Transverse colon (tissue), 4 donors: ENCODE measurements at regions not wholly inside any gene's neighbourhood (a gene's known extent, or its start where the extent isn't known, plus 50 kb on each side); places are given as distances from the start of the nearest gene placed in this dataset.

Source experiments
- DNase-seq: peaks from one replicate; pipeline ENCODE4 v3.0.0-alpha.2; 2019
- H3K27ac ChIP-seq, 4 donors: fragments of 200-600 bp; sonication (generic); 2 replicates each; pipeline ENCODE4 v1.5.1; 2016 to 2018; ENCODE audit warnings: inconsistent platforms in 4 of 4
- H3K27me3 ChIP-seq: fragments of 200-600 bp; sonication (generic); 2 replicates; pipeline ENCODE4 v1.5.1; 2017; ENCODE audit warnings: inconsistent platforms
- H3K36me3 ChIP-seq, 4 donors: fragments of 200-600 bp; sonication (generic); 2 replicates each; pipeline ENCODE4 v1.5.1; 2017 to 2019; ENCODE audit warnings: inconsistent platforms in 4 of 4
- H3K4me1 ChIP-seq, 4 donors: fragments of 200-600 bp; sonication (generic); 2 replicates each; pipeline ENCODE4 v1.5.1; 2017 to 2020; ENCODE audit warnings: inconsistent platforms in 4 of 4
- H3K4me3 ChIP-seq, 4 donors: fragments of 200-600 bp; sonication (generic); 1 replicate in 1 of 4; 2 replicates in 3 of 4; pipeline versions ENCODE4 v1.5.1 to v1.6.1; 2017 to 2019; ENCODE audit warnings: inconsistent platforms in 4 of 4
- H3K9me3 ChIP-seq, 2 donors: fragments of 200-600 bp; sonication (generic); 2 replicates each; pipeline ENCODE4 v1.5.1; 2017 to 2019; ENCODE audit warnings: inconsistent platforms in 2 of 2
- EP300 ChIP-seq: sonication (generic); formaldehyde crosslinking; IDR thresholded peaks from one replicate; pipeline ENCODE4 v1.6.1; 2017; ENCODE audit warnings: antibody characterized with exemption, low read depth
- POLR2A ChIP-seq: fragments of 450-650 bp; IDR thresholded peaks from one replicate; pipeline ENCODE4 v1.6.1; 2016; ENCODE audit warnings: antibody characterized with exemption, mild to moderate bottlenecking, moderate library complexity
- POLR2AphosphoS5 ChIP-seq, 3 donors: sonication (generic); formaldehyde crosslinking; IDR thresholded peaks; one replicate each; pipeline ENCODE4 v1.6.1; 2016; ENCODE audit warnings: antibody characterized with exemption in 3 of 3
- WGBS, 2 donors: methylation state at CpG; one replicate each; pipeline ENCODE4 v1.1.5; 2018; ENCODE audit warnings: low coverage in 1 of 2; 5-methylcytosine and 5-hydroxymethylcytosine counted together
- in situ Hi-C, 4 donors: fragments of 200-750 bp; cut with MboI; loops; one replicate each; pipeline versions ENCODE4 v1.15.0 to v1.15.1; 2017; ENCODE audit warnings: low sequenced_read_pairs in 3 of 4, low pct_ligation_motif_present in 1 of 4, low pct_unique_long_range_greater_than_20kb in 1 of 4
- intact Hi-C: fragments of 100-400 bp; cut with DNase I; formaldehyde crosslinking; loops from one replicate; pipeline ENCODE4 v1.15.1; 2023; ENCODE audit warnings: low total_unique reads
- TF ChIP-seq, protein P1 (sequence below), 5 experiments: fragments of 200-600 bp in 3 of 5; fragments of 450-650 bp in 2 of 5; sonication (generic) in 3 of 5; IDR thresholded peaks; 1 replicate in 2 of 5; 2 replicates in 3 of 5; pipeline ENCODE4 v1.5.1; 2016 to 2017; ENCODE audit warnings: antibody characterized with exemption in 5 of 5, inconsistent platforms in 3 of 5, mild to moderate bottlenecking in 2 of 5, moderate library complexity in 1 of 5

DNA sequence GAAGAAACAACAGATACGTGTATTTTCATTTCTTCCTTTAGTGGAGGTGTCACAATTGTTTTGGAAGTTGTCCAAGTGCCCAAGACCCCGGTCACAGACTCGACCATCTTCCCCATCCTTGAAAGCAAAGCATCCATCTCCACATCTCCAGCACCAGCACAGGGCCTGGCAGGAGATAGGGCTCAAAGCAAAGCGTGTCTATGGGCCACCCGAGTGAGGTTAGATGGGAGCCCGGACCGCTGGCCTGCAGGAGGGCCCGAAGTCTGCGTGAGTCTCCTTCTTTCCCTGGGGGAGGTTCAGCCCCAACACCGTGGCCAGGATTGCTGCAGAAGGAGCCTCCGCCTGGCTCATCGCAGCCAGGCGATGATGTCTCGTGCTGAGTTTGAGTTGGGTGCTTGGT is 83.5 kb upstream of the SULF2 start:
- intact Hi-C loops (no loop called here), in situ Hi-C loops (no loop called here)
- WGBS, 2 donors: 84% methylated on average over 14 of the region's 14 CpGs; no CpG with 5 or more reads in 1 of the 2 donors
- Histone ChIP-seq H3K27ac (no peak overlapping the region), H3K9me3 (no peaks in the 10 kb centered on the region), H3K4me3 (no peak overlapping the region), H3K4me1 (no peaks in the 10 kb centered on the region), H3K27me3 (peaks cover 8% of the 10 kb centered on the region), H3K36me3 (no peaks in the 10 kb centered on the region)
- DNase-seq: no peak
- TF ChIP-seq EP300 (no peak), POLR2AphosphoS5 (IDR thresholded peaks at IDR 0.05) (no peak), POLR2A (no peak)
- TF ChIP-seq, protein P1, sequence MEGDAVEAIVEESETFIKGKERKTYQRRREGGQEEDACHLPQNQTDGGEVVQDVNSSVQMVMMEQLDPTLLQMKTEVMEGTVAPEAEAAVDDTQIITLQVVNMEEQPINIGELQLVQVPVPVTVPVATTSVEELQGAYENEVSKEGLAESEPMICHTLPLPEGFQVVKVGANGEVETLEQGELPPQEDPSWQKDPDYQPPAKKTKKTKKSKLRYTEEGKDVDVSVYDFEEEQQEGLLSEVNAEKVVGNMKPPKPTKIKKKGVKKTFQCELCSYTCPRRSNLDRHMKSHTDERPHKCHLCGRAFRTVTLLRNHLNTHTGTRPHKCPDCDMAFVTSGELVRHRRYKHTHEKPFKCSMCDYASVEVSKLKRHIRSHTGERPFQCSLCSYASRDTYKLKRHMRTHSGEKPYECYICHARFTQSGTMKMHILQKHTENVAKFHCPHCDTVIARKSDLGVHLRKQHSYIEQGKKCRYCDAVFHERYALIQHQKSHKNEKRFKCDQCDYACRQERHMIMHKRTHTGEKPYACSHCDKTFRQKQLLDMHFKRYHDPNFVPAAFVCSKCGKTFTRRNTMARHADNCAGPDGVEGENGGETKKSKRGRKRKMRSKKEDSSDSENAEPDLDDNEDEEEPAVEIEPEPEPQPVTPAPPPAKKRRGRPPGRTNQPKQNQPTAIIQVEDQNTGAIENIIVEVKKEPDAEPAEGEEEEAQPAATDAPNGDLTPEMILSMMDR (IDR thresholded peaks at IDR 0.05): no peak

DNA sequence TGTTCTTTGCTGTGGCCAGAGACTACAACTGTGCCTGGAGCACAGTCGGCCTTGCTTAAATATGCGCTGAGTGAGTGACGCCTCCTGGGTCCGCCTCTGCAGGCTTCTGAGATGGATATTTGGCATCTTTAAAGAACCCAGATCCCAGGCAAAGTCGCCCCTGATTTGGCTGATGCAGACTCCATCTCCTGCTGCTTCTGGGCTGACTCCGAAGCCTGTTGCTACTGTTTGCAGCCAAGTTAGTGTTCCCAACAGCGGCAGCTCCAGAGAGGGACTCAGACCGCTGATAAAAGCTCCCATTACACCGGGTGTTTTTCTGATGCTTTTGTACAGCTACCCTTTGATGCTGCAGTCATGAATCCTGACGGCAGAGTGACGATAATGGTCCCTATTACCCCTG is 83.0 kb upstream of the SULF2 start:
- no peak for DNase-seq
- WGBS, 2 donors: 67 to 82% methylated on average over 3 to 11 of the region's 11 CpGs
- Histone ChIP-seq H3K27me3 (peaks cover 8% of the 10 kb centered on the region), H3K36me3 (no peaks in the 10 kb centered on the region), H3K4me1 (no peaks in the 10 kb centered on the region), H3K4me3 (no peak overlapping the region), H3K27ac (no peak overlapping the region), H3K9me3 (no peaks in the 10 kb centered on the region)
- TF ChIP-seq EP300 (no peak), POLR2AphosphoS5 (IDR thresholded peaks at IDR 0.05) (no peak), POLR2A (no peak)
- TF ChIP-seq, protein P1 (IDR thresholded peaks at IDR 0.05): no peak
- in situ Hi-C loops: no loop called here
- intact Hi-C loops: no loop called here

DNA sequence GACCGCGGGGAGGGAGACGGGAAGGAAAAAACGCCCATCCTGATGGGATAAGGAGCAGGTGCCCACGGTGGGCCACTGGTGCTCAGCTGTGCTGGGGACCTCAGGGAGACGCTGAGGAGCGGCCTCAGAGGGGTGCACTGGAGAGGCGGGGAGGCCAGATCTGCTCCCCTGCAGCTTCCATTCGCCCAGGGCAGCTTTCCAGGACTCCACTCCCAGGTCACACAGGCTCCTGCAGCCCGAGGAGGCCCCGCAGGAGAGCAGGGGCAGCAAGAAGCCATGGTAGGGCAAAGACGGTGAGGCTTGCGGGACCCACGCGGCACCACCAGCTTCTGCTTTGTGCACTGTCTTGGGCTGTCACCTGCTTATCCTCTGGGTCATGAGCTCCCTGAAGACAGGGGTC is 82.5 kb upstream of the SULF2 start:
- no peak overlapping the region for H3K4me3 ChIP-seq
- H3K36me3 ChIP-seq: no peaks in the 10 kb centered on the region
- H3K27ac ChIP-seq: no peak overlapping the region
- no peaks in the 10 kb centered on the region for H3K9me3 ChIP-seq
- 87 to 90% methylated on average over 3 to 15 of the region's 15 CpGs for WGBS, 2 donors
- in situ Hi-C loops (no loop called here), intact Hi-C loops (no loop called here)
- DNase-seq: no peak
- TF ChIP-seq, protein P1 (IDR thresholded peaks at IDR 0.05): no peak
- no peak for TF ChIP-seq POLR2A
- no peak for TF ChIP-seq POLR2AphosphoS5 (IDR thresholded peaks at IDR 0.05)
- no peak for TF ChIP-seq EP300
- H3K27me3 ChIP-seq: peaks cover 8% of the 10 kb centered on the region
- no peaks in the 10 kb centered on the region for H3K4me1 ChIP-seq

DNA sequence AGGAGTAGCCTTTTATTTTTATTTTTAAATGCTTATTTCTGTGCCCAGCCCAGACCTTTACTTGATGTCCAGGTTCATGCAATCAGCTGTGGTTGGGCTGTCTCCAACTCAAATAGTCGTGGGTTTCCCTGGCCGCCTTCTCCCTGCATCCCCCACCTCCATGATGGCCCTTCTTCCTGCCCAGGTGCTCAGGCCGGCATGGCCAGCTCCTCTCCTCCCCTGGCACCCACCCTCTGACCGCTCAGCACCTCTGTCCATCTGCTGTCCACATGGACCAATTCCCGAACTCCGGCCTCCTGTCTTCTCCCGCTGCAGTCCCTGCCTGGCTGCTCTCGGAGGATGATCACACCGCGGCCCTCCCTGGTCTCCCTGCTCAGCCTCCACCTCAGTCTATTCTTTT is 81.2 kb upstream of the SULF2 start:
- no peak overlapping the region for H3K27ac ChIP-seq
- H3K9me3 ChIP-seq: no peaks in the 10 kb centered on the region
- H3K4me1 ChIP-seq: no peaks in the 10 kb centered on the region
- no peak for DNase-seq
- H3K4me3 ChIP-seq: no peak overlapping the region
- 83% methylated on average over 10 of the region's 10 CpGs; no CpG with 5 or more reads in 1 of the 2 donors for WGBS, 2 donors
- TF ChIP-seq, protein P1 (IDR thresholded peaks at IDR 0.05): no peak
- TF ChIP-seq EP300: no peak
- no peak for TF ChIP-seq POLR2AphosphoS5 (IDR thresholded peaks at IDR 0.05)
- TF ChIP-seq POLR2A: no peak
- no peaks in the 10 kb centered on the region for H3K36me3 ChIP-seq
- in situ Hi-C loops (no loop called here), intact Hi-C loops (no loop called here)
- H3K27me3 ChIP-seq: peaks cover 8% of the 10 kb centered on the region
